CD4-positive, CD25-positive, alpha-beta regulatory T cell (primary cell): ENCODE measurements at regions not wholly inside any gene's neighbourhood (a gene's known extent, or its start where the extent isn't known, plus 50 kb on each side); places are given as distances from the start of the nearest gene placed in this dataset.

Experiments used
- ATAC-seq, 2 donors: fragments of 150-1000 bp; cut with Tn5 transposase; one replicate each; pipeline ENCODE4 v1.10.0; 2021; ENCODE audit warnings: low read depth in 2 of 2, moderate number of reproducible peaks in 2 of 2, moderate library complexity in 1 of 2
- DNase-seq, 3 donors: peaks; one replicate each; pipeline versions ENCODE4 v3.0.0 to v3.0.0-alpha.2; 2012 to 2022; ENCODE audit warnings: mixed read lengths in 1 of 3
- H3K27ac ChIP-seq: one replicate; pipeline ENCODE4 v1.7.0; 2013; ENCODE audit warnings: mild to moderate bottlenecking, low read length; ENCODE audit not compliant: insufficient read depth, poor library complexity, severe bottlenecking
- H3K27me3 ChIP-seq: one replicate; pipeline ENCODE4 v1.7.0; 2013; ENCODE audit warnings: low read length; ENCODE audit not compliant: control insufficient read depth, insufficient read depth
- H3K36me3 ChIP-seq: one replicate; pipeline ENCODE4 v1.7.0; 2013; ENCODE audit warnings: mild to moderate bottlenecking, low read length, moderate library complexity; ENCODE audit not compliant: control insufficient read depth, insufficient read depth
- H3K4me1 ChIP-seq: 2 replicates; pipeline ENCODE4 v1.7.0; 2013; ENCODE audit warnings: mild to moderate bottlenecking, low read length; ENCODE audit not compliant: insufficient read depth, control insufficient read depth, poor library complexity, severe bottlenecking
- H3K4me3 ChIP-seq: one replicate; pipeline ENCODE4 v1.7.0; 2013; ENCODE audit warnings: low read depth, mild to moderate bottlenecking, low read length, moderate library complexity
- H3K9me3 ChIP-seq, 2 experiments: 1 replicate in 1 of 2; 2 replicates in 1 of 2; pipeline ENCODE4 v1.7.0; 2013; ENCODE audit warnings: low read length in 2 of 2, mild to moderate bottlenecking in 1 of 2, moderate library complexity in 1 of 2; ENCODE audit not compliant: control insufficient read depth in 2 of 2
- H3K27ac Mint-ChIP-seq, 3 donors: one replicate each; pipeline ENCODE4 v1.8.0; 2020 to 2022; ENCODE audit warnings: mild to moderate bottlenecking in 3 of 3, mixed read lengths in 3 of 3, moderate library complexity in 2 of 3
- H3K27me3 Mint-ChIP-seq: one replicate; pipeline ENCODE4 v1.8.0; 2022; ENCODE audit warnings: mild to moderate bottlenecking, mixed read lengths
- H3K36me3 Mint-ChIP-seq: one replicate; pipeline ENCODE4 v1.8.0; 2020; ENCODE audit warnings: mixed read lengths
- H3K4me1 Mint-ChIP-seq, 4 donors: one replicate each; pipeline ENCODE4 v1.8.0; 2020 to 2022; ENCODE audit warnings: mixed read lengths in 4 of 4, mild to moderate bottlenecking in 1 of 4
- H3K4me3 Mint-ChIP-seq, 4 donors: one replicate each; pipeline ENCODE4 v1.8.0; 2020 to 2022; ENCODE audit warnings: mild to moderate bottlenecking in 4 of 4, mixed read lengths in 4 of 4, moderate library complexity in 3 of 4
- H3K9me3 Mint-ChIP-seq, 7 donors: one replicate each; pipeline ENCODE4 v1.8.0; 2020 to 2022; ENCODE audit warnings: mixed read lengths in 7 of 7, mild to moderate bottlenecking in 3 of 7, moderate library complexity in 2 of 7

DNA sequence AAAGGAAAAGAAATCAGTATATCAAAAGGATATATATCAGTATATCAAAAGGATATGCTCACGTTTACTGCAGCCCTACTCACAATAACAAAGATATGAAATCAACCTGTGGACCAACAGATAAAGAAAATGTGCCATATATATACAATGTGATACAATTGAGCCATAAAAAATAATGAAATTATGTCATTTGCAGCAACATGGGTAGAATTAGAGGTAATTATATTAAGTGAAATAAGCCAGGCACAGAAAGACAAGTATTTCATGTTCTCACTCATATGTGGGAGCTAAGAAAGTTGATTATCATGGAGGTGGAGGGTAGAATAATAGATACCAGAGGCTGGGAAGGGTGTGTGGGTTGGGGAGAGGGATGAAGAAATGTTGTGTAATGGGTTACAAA lies 102.9 kb upstream of the MARCKS start:
- Mint-ChIP-seq H3K36me3 (no peaks in the 10 kb centered on the region), H3K27ac (no peak overlapping the region)
- ATAC-seq, result no peak

GRCh38 chr6:113755449-113756289 lies 101.5 kb upstream of the MARCKS start:
- DNase-seq (no peak), ATAC-seq (no peak)
- no peaks in the 10 kb centered on the region for H3K9me3 Mint-ChIP-seq
- Histone ChIP-seq H3K36me3 (no peaks in the 10 kb centered on the region), H3K27me3 (no peaks in the 10 kb centered on the region), H3K4me1 (no peaks in the 10 kb centered on the region), H3K4me3 (no peak overlapping the region), H3K27ac (no peak overlapping the region), H3K9me3 (no peaks in the 10 kb centered on the region)
- no peaks in the 10 kb centered on the region for H3K36me3 Mint-ChIP-seq
- H3K4me1 Mint-ChIP-seq, result no peaks in the 10 kb centered on the region
- H3K27ac Mint-ChIP-seq, result no peak overlapping the region
- no peaks in the 10 kb centered on the region for H3K27me3 Mint-ChIP-seq
- no peak overlapping the region for H3K4me3 Mint-ChIP-seq

More for the DNA sequence above, 102.9 kb upstream of the MARCKS start:
- Mint-ChIP-seq H3K4me1 (no peaks in the 10 kb centered on the region), H3K27me3 (no peaks in the 10 kb centered on the region), H3K9me3 (no peaks in the 10 kb centered on the region), H3K4me3 (no peak overlapping the region)
- Histone ChIP-seq H3K4me1 (no peaks in the 10 kb centered on the region), H3K27me3 (no peaks in the 10 kb centered on the region), H3K27ac (no peak overlapping the region), H3K9me3 (no peaks in the 10 kb centered on the region), H3K36me3 (no peaks in the 10 kb centered on the region), H3K4me3 (no peak overlapping the region)
- no peak for DNase-seq

DNA sequence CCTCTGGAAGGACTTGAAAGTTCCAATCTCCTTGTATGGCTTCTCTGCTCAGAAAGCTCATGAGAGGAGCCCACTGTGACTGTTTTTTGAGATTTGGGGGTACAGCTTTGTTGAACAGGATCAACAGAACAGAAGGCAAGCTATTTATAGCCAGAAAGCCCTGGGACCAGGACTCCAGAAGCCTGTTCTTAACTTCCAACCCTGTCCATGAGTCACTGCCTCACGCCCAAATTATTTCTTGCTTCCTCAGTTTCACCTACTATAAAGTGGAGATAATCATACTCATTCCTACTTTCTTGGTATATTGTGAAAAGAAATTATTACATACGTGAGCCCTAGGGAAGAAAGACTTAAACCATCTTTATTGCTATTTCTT lies 100.9 kb upstream of the MARCKS start:
- Mint-ChIP-seq H3K27me3 (no peaks in the 10 kb centered on the region), H3K36me3 (no peaks in the 10 kb centered on the region), H3K4me1 (no peaks in the 10 kb centered on the region), H3K9me3 (no peaks in the 10 kb centered on the region), H3K4me3 (no peak overlapping the region), H3K27ac (no peak overlapping the region)
- Histone ChIP-seq H3K27ac (no peak overlapping the region), H3K4me3 (no peak overlapping the region), H3K9me3 (no peaks in the 10 kb centered on the region), H3K36me3 (no peaks in the 10 kb centered on the region), H3K27me3 (no peaks in the 10 kb centered on the region), H3K4me1 (no peaks in the 10 kb centered on the region)
- ATAC-seq (no peak), DNase-seq (no peak)

GRCh38 chr6:113758214-113758613 lies 98.9 kb upstream of the MARCKS start:
- Histone ChIP-seq H3K27ac (no peak overlapping the region), H3K27me3 (no peaks in the 10 kb centered on the region), H3K4me1 (no peaks in the 10 kb centered on the region), H3K36me3 (no peaks in the 10 kb centered on the region), H3K4me3 (no peak overlapping the region), H3K9me3 (no peaks in the 10 kb centered on the region)
- Mint-ChIP-seq H3K27me3 (no peaks in the 10 kb centered on the region), H3K27ac (no peak overlapping the region), H3K36me3 (no peaks in the 10 kb centered on the region), H3K4me3 (no peak overlapping the region), H3K4me1 (no peaks in the 10 kb centered on the region), H3K9me3 (no peaks in the 10 kb centered on the region)
- DNase-seq, result no peak
- no peak for ATAC-seq

DNA sequence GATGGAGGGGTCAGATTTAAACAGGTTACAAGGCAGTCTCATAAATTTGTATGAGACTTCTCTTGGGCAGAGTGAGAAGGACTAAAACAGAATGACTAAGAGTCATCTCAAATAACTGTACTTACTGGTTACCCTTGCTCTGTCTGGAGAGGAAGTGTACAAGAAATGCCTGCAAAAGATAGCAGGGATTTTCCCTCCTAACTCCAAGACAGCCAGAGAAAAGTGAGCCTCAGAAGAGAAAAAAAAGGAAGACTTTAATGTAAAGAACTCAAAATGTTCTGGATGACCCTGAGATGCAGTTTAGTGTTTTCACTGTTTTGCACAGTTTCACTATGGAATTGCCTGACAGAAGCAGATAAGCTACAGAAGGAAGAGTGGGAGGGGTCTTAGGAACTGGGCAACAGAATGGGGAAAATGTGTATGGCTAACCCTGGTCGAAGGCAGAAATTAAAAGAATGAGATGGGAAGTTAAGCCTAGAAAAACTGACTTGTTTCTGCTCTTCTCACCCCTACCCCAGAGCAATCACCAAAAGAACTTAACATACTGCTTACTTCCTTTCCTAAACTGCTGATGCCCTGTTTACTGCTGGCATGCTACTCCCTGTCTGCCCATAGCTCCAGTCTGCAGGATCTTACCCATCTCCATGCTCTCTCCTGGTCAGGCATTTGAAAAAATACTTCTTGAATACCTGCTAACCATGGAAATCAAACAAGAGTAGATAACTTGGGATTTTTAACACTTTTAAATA lies 98.1 kb upstream of the MARCKS start:
- Histone ChIP-seq H3K27me3 (no peaks in the 10 kb centered on the region), H3K4me1 (no peaks in the 10 kb centered on the region), H3K27ac (no peak overlapping the region), H3K9me3 (no peaks in the 10 kb centered on the region), H3K36me3 (no peaks in the 10 kb centered on the region), H3K4me3 (no peak overlapping the region)
- Mint-ChIP-seq H3K27ac (no peak overlapping the region), H3K27me3 (peaks cover 4% of the 10 kb centered on the region), H3K36me3 (no peaks in the 10 kb centered on the region), H3K4me3 (no peak overlapping the region), H3K9me3 (no peaks in the 10 kb centered on the region), H3K4me1 (no peaks in the 10 kb centered on the region)
- ATAC-seq (no peak), DNase-seq (no peak)

- Mint-ChIP-seq H3K27ac (no peak overlapping the region), H3K36me3 (no peaks in the 10 kb centered on the region), H3K27me3 (peaks cover 4% of the 10 kb centered on the region), H3K4me3 (no peak overlapping the region), H3K9me3 (no peaks in the 10 kb centered on the region), H3K4me1 (no peaks in the 10 kb centered on the region)
- H3K4me3 ChIP-seq, result no peak overlapping the region
- no peaks in the 10 kb centered on the region for H3K36me3 ChIP-seq
- H3K9me3 ChIP-seq, result no peaks in the 10 kb centered on the region
- H3K27me3 ChIP-seq, result no peaks in the 10 kb centered on the region
- no peaks in the 10 kb centered on the region for H3K4me1 ChIP-seq
- no peak overlapping the region for H3K27ac ChIP-seq
- ATAC-seq (no peak), DNase-seq (no peak)
These were observed 94.5 kb upstream of the MARCKS start for GRCh38 chr6:113762641-113763040.

DNA sequence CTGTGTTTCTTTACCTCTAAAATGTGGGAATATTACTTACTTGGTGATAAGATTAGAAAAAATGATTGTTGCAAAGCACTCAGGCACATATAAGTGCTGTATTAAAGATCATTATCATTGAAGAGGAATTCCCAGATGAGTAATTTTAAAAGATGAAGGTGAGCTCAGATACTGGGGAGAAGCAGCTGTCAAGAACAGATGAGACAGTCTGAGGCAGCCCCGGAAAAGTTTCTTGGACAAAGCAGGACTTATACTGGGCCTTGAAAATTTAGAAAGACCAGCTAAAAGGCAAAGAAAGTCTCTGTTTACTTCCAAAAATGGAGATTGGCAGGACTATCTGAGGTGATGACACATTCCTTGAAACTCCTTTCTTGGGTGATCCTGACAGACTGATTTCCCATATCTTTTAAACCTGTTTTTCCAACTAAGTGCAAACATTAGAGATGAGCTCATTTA lies 93.8 kb upstream of the MARCKS start:
- Histone ChIP-seq H3K27ac (no peak overlapping the region), H3K9me3 (no peaks in the 10 kb centered on the region), H3K27me3 (no peaks in the 10 kb centered on the region), H3K4me1 (no peaks in the 10 kb centered on the region), H3K4me3 (no peak overlapping the region), H3K36me3 (no peaks in the 10 kb centered on the region)
- H3K4me1 Mint-ChIP-seq, result no peaks in the 10 kb centered on the region
- no peak overlapping the region for H3K27ac Mint-ChIP-seq
- no peaks in the 10 kb centered on the region for H3K9me3 Mint-ChIP-seq
- no peak for DNase-seq
- H3K27me3 Mint-ChIP-seq, result peaks cover 4% of the 10 kb centered on the region
- no peak for ATAC-seq
- H3K4me3 Mint-ChIP-seq, result no peak overlapping the region
- no peaks in the 10 kb centered on the region for H3K36me3 Mint-ChIP-seq

DNA sequence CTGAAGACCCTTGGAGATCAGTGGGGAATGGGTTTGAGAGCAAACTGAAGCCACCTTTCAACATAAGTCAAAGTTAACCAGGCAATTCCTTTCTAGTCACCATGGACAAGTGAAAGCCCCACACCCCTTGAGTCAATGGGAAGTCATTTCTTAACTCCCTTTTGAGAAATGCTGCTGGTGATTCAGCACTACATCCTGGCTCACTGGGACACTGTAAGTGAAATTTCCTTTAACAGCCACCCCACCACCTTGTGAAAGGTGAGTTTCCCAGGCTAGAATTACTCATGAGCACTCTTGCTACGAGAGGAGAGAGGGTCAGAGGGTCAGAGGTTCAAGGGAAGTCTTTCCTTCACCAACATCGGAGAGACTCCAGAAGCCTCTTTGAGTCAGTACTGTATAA lies 93.3 kb upstream of the MARCKS start:
- H3K4me3 Mint-ChIP-seq, result no peak overlapping the region
- H3K27ac Mint-ChIP-seq, result no peak overlapping the region
- peaks cover 4% of the 10 kb centered on the region for H3K27me3 Mint-ChIP-seq
- Histone ChIP-seq H3K9me3 (no peaks in the 10 kb centered on the region), H3K4me1 (no peaks in the 10 kb centered on the region), H3K27ac (no peak overlapping the region), H3K4me3 (no peak overlapping the region), H3K27me3 (no peaks in the 10 kb centered on the region), H3K36me3 (no peaks in the 10 kb centered on the region)
- H3K9me3 Mint-ChIP-seq, result no peaks in the 10 kb centered on the region
- H3K36me3 Mint-ChIP-seq, result no peaks in the 10 kb centered on the region
- no peaks in the 10 kb centered on the region for H3K4me1 Mint-ChIP-seq
- DNase-seq (no peak), ATAC-seq (peak in 1 of 2 donors; percentile 47)
